ENCODE measurements at regions not wholly inside any gene's neighbourhood (a gene's known extent, or its start where the extent isn't known, plus 50 kb on each side); places are given as distances from the start of the nearest gene placed in this dataset.

GRCh38 chr11:112470355-112470754 lies 209.7 kb upstream of the PLET1 start:
- no peak for DNase-seq

GRCh38 chr11:112471731-112472130 lies 211.1 kb upstream of the PLET1 start:
- no peak for DNase-seq

DNA sequence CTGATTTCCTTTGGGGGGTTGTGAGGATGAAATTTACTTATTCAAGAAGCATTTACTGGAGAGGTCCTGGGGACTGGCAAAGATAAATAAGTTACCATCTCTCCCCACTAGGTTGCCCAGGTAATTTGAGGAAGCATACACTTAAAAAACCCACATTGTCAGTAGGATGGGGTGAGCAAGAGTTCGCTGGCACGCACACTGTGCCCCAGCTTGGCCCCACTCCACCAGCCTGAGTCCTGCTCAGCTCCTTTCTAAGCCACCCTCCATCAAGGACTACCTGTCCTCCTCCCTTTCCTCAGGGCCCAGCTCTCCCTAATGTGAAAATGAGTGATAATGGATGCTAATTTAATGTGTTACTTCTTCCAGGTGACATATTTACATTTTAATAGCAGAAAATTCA lies 216.5 kb upstream of the PLET1 start:
- DNase-seq, result no peak

DNA sequence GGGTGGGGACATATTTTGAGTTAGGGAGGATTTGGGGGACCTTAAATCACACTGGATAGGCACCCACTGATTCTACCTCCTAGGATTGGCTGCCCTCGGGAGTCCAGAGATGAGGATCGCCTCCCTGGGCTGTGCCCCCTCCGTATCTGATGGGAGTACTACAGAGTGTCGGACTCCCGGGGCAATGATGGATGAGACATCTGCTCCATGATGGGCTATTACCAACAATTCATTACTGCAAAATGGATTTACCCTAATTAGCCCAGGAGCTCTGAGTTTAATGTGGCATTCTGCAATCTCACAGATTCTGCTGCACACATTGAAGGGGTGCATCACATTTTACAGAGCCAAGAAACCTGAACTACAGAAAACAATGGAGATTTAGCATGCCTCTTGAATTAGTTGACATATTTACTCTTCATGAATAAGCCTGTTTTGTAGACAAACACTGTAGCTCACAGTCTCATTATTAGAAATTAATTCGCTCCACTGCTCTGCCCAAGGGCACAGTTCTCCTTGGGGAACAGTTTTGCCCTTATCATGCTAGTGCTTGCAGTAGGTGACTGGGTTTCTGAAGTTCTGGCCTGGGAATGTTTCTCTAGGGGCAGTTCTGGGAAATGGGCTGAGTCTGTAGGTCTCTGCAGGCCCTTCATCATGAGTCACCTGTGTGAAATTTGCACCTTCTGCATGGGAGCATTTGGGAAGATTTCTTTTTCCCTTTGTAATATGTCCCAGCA lies 217.1 kb upstream of the PLET1 start:
- DNase-seq, result no peak

- DNase-seq, result no peak
These were observed 218.1 kb upstream of the PLET1 start for GRCh38 chr11:112478806-112479205.

DNA sequence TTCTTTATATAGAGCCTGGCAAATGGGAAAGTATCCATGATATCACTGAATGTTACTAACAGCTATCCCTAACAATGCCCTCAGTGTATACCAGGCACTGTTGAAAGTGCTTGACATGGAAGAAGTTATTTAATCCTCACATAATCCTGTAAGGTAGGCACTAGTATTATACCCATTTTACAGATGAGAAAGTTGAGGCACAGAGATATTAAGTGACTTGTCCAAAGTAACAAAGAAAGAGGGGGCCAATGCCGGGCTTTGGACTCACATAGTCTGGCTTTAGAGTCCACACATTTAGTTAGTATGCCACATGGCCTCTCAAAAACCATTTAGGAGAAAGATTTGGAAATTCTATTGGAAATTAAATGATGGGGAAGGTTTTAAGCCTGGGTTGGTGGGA lies 220.8 kb upstream of the PLET1 start:
- DNase-seq, result no peak

DNA sequence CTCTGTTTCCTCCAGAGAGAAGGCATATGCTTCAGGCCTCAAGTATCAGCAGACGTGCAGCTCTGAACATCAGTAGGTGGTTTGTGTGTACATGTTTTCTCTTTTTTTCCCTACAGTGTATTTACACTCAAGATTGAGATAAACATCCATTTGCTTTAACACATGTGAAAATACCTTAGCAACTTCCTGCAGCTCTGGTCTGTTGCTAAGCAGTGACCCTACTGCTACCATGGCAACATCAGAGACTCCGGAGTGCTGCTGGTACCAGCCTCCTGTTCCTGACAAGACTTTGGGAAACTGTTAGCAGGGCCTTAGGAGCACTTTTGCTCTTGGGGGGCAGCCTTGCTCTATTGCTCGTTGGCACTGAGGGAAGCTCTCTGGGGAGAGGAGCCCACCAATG lies 221.2 kb upstream of the PLET1 start:
- no peak for DNase-seq

DNA sequence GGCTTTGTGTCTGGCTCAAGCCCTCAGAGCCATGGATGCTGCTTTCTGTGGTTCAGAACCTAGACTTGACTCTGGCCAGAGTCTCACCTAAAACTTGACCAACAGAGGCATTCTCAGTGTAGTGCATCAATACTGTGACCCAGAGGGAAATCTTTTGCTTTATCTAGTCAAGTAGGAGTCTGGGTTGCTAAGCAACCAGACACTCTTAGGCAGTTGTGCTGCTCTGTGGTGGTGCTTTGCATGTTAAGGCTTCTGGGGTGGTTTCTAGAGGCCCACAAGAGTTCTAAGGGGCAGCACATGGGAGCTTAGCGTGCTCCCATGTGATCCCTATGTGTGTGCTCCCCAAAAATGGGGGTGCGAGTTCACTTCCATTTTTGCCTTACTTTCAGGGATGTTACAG lies 224.6 kb upstream of the PLET1 start:
- DNase-seq, result no peak

DNA sequence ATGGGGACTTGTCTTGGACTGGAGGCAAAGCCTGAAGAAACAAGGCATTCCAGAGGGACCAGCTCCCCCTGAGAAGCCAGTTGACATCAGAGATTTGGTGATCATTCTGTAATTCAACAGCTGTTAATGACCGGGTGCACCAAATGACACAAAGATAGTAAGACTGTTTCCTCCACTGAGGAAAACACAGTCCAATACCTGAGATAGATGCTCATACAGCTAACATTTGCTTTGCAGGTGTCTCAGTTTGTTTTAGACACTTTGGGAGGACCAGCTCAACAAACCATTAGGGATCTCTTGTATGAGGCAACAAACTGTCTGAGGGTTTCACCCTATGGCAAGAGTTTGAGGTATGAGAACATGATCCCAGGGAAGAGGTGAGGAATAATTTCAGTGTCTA lies 237.2 kb upstream of the PLET1 start:
- no peak for DNase-seq

GRCh38 chr11:112498701-112499100 lies 238.0 kb upstream of the PLET1 start:
- no peak for DNase-seq

DNA sequence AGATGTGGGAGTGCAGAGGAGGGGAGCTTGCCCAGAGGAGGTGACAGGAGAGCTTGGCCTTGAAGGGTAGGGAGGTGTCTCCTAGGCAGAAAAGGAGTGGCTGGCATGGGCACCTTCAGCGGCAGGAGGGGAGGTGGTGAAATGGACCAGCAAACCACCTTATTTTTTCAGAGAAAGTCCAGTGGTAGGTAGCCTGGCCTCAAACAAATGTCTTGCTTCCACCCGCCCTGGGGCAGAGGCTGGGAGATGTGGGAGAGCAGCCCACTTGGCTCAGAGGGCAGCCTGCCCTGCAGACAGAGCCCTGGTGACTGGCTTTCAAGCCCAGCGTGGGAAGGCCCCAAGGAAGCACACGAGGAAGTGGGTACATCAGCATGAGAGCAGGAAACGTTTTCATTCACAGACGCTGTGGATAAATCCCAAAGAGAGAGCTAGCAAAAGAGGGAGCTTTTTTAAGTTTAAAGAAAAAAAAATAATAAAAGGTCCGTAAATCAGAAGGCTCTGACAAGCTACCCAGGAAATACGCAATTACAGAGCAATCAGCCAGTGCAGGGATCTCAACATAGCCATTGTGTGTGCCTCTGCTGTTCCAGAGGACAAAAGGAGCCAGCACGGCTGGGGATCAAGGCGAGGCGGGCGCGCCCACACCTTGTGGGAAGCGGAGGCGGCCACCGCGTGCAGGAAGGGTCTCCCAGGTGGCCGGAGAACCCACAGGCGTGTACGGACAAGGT lies 238.7 kb upstream of the PLET1 start:
- no peak for DNase-seq

DNA sequence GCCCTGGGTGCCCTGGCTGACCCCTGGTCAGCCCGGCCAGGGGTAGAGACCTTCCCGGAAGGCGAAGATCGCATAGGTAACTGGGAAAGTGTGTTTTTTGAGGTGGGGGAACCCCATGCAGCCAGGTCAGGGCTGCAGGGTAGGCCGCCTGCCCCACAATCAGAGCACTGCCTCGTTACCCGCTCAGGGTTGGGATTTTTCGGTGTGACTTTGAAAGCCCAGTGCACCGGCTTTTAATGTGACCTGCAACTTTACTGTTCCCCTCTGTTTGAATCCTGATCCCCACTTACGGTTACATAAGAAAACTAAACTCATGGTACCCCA lies 239.2 kb upstream of the PLET1 start:
- no peak for DNase-seq

- DNase-seq, result no peak
These were observed 242.8 kb upstream of the PLET1 start for GRCh38 chr11:112503410-112503809.

- no peak for DNase-seq
These were observed 243.4 kb upstream of the PLET1 start for GRCh38 chr11:112504056-112504455.

DNA sequence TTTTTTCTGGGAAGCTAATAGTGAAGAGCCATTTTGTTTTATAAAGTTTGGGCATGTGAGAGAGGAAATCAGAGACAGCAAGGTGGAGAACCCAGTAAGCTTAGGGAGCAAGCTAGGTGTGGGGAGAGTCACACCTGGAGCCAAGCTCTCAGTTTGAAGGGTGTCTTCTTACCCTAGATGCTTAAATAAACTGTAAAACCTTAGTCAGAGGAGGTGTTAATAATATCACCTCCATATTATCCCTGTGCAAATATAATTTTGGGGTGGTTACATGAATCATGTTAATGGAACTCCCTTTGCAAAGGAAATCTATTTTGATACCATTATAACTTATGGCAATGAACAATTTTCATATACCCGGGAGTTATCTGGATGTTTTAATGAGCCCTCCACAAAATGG lies 246.2 kb upstream of the PLET1 start:
- DNase-seq, result no peak

- no peak for DNase-seq
These were observed 246.6 kb upstream of the PLET1 start for GRCh38 chr11:112507281-112507680.

- no peak for DNase-seq
These were observed 248.1 kb upstream of the PLET1 start for GRCh38 chr11:112508750-112509149.

DNA sequence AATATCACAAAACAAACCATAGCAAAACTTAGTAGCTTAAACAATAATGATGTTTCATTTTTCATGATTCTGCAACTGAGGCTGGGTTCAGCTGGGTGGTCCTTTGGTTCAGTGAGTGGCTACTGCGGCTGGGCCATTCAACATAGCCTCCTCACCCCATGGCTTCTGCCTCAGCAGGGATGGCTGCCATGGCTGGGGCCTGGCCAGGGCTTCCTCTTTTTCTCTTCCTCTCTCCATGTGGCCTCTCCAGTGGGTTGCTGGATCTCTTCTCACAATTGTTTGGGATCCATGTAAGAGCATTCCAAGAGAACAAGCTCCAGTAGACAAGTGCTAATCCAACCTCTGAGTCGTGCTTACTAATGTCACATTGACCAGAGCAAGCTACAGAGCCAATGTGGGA lies 248.6 kb upstream of the PLET1 start:
- DNase-seq, result no peak

DNA sequence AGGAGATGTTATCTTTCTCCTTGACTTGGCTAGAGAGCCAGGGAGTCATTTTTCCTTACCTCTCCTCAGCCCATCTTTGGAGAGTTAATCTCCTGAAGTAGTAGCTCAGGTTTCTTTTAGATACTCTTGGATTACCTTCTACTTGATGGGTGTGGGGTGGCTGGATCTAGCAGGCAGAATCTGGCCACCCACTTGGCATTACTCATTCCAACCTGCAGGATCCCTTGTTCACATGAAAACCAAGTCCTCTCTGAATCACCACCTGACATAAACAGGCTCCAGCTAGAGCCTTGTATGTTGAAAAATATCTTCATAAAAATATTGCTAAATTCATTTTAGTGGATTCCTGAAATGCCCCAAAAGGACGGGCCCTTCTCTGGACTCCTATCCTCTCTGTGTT lies 250.6 kb upstream of the PLET1 start:
- no peak for DNase-seq

DNA sequence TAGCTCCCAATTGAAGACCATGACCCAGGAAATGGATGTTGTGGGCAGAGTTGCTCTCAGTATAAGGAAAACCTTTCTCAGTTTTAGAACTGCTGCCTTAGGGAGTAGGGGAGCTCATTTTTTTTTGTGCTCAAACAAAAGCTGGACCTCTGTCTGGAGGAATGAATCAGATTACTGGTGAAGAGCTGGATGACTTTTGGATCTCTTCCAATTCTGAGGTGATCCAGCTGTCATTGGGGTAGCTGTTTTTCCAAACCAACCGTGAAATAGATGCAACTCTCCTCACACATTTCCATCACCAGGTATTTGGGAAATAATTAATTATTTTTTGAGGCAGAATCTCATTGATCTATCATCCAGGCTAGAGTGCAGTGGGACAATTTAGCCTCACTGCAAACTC lies 251.3 kb upstream of the PLET1 start:
- no peak for DNase-seq

GRCh38 chr11:112513417-112513816 lies 252.8 kb upstream of the PLET1 start:
- no peak for DNase-seq

DNA sequence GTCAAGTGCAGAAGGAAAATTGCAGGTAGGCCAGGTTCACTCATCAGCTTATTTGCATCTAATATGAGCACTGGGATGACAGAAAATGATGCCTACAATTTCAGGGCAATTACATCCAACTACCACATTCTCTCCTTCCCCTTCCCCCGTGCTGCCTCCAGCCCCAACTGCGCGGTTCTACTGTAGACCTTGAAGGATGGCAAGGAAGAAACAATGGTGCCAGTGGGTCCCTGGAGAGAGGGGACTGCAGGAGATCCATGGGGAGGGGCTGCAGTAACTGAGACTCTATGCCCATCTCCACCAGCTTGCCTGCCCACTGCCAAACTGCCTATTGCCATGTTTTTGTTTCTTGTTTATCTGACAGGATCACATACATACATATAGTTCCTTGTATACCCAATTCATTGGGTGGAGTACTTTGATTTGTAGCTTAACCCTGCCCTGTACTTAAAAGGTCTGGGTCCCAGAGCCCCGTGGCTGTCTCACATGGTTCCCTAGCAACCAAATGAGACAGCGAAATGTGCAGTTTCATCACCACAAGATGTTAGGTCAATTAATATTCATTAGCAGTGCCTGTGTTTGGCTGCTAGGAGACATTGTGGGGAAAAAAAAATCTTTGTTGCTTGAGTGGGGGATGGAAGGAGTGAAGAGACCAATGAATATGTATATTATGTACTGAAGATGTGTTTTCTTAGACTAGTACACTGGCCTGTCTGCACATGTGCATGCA lies 253.5 kb upstream of the PLET1 start:
- DNase-seq, result peak; percentile 21

DNA sequence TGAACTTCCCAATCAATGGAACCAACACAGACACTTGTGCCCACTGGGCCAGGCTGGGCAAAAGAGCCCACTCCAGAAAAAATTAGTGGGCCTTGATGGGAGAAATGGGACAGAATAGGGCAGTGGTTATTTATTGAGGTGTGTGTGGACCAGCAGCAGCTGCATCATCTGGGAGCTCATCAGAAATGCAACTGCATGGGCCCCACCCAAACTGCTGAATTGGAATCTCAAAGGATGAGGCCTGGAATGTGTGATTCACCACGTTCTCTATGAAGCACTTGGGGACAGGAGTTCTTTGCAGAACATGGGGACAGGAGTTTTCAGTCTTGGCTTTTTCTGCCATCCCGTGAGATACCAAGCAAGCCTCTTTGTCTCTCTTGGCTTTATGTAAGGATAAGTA lies 255.6 kb upstream of the PLET1 start:
- no peak for DNase-seq

GRCh38 chr11:112516755-112517154 lies 256.1 kb upstream of the PLET1 start:
- DNase-seq, result no peak
